ENCODE measurements at regions not wholly inside any gene's neighbourhood (a gene's known extent, or its start where the extent isn't known, plus 50 kb on each side); places are given as distances from the start of the nearest gene placed in this dataset.

GRCh38 chr1:82446236-82446635 is 645.5 kb downstream of the ADGRL2 start:
- H3K4me1 ChIP-seq (ENCODE audit: insufficient read depth, low read length, severe bottlenecking): no peaks in the 10 kb centered on the region
- TF ChIP-seq EZH2 (IDR thresholded peaks at IDR 0.05; ENCODE audit: borderline replicate concordance, low read length) (no peak), CTCF (IDR thresholded peaks at IDR 0.05; ENCODE audit: low read length) (no peak)
- H3K9me3 ChIP-seq (ENCODE audit: low read length): no peaks in the 10 kb centered on the region
- H4K20me1 ChIP-seq (ENCODE audit: insufficient read depth, low read length): no peaks in the 10 kb centered on the region
- no peaks in the 10 kb centered on the region for H3K9me2 ChIP-seq (ENCODE audit: low read depth, low read length)
- H3K79me2 ChIP-seq (ENCODE audit: insufficient read depth, low read length): no peaks in the 10 kb centered on the region
- H3K36me3 ChIP-seq (ENCODE audit: insufficient read depth, low read length): no peaks in the 10 kb centered on the region
- H3K4me3 ChIP-seq (ENCODE audit: low read depth, low read length, poor library complexity, severe bottlenecking): no peak overlapping the region
- no peak overlapping the region for H3K9ac ChIP-seq (ENCODE audit: low read length)
- no peaks in the 10 kb centered on the region for H3F3A ChIP-seq (ENCODE audit: insufficient read depth, low read length)
- H3K27me3 ChIP-seq (ENCODE audit: insufficient read depth, low read length): no peaks in the 10 kb centered on the region
- H2AFZ ChIP-seq (ENCODE audit: low read length): no peak overlapping the region
- no peak overlapping the region for H3K4me2 ChIP-seq (ENCODE audit: low read length)
- no peak overlapping the region for H3K27ac ChIP-seq (ENCODE audit: low read depth, low read length, poor library complexity, severe bottlenecking)

- Histone ChIP-seq H3K27me3 (ENCODE audit: insufficient read depth, low read length) (no peaks in the 10 kb centered on the region), H3K79me2 (ENCODE audit: insufficient read depth, low read length) (no peaks in the 10 kb centered on the region), H3K9me2 (ENCODE audit: low read depth, low read length) (no peaks in the 10 kb centered on the region), H4K20me1 (ENCODE audit: insufficient read depth, low read length) (no peaks in the 10 kb centered on the region), H3K27ac (ENCODE audit: low read depth, low read length, poor library complexity, severe bottlenecking) (no peak overlapping the region), H3K9me3 (ENCODE audit: low read length) (no peaks in the 10 kb centered on the region), H3K4me2 (ENCODE audit: low read length) (no peak overlapping the region), H3K36me3 (ENCODE audit: insufficient read depth, low read length) (no peaks in the 10 kb centered on the region), H3K4me3 (ENCODE audit: low read depth, low read length, poor library complexity, severe bottlenecking) (no peak overlapping the region), H3K4me1 (ENCODE audit: insufficient read depth, low read length, severe bottlenecking) (no peaks in the 10 kb centered on the region), H3F3A (ENCODE audit: insufficient read depth, low read length) (no peaks in the 10 kb centered on the region), H3K9ac (ENCODE audit: low read length) (no peak overlapping the region), H2AFZ (ENCODE audit: low read length) (no peak overlapping the region)
- no peak for TF ChIP-seq EZH2 (IDR thresholded peaks at IDR 0.05; ENCODE audit: borderline replicate concordance, low read length)
- TF ChIP-seq CTCF (IDR thresholded peaks at IDR 0.05; ENCODE audit: low read length): no peak
Measured at GRCh38 chr1:82445827-82446226, 645.1 kb downstream of the ADGRL2 start.

- H2AFZ ChIP-seq (ENCODE audit: low read length): no peak overlapping the region
- no peaks in the 10 kb centered on the region for H4K20me1 ChIP-seq (ENCODE audit: insufficient read depth, low read length)
- H3K36me3 ChIP-seq (ENCODE audit: insufficient read depth, low read length): no peaks in the 10 kb centered on the region
Measured at GRCh38 chr1:82445132-82445531, 644.4 kb downstream of the ADGRL2 start.

More at GRCh38 chr1:82445132-82445531, 644.4 kb downstream of the ADGRL2 start:
- Histone ChIP-seq H3F3A (ENCODE audit: insufficient read depth, low read length) (no peaks in the 10 kb centered on the region), H3K4me1 (ENCODE audit: insufficient read depth, low read length, severe bottlenecking) (no peaks in the 10 kb centered on the region), H3K9me3 (ENCODE audit: low read length) (no peaks in the 10 kb centered on the region), H3K27me3 (ENCODE audit: insufficient read depth, low read length) (no peaks in the 10 kb centered on the region), H3K9me2 (ENCODE audit: low read depth, low read length) (no peaks in the 10 kb centered on the region), H3K4me2 (ENCODE audit: low read length) (no peak overlapping the region), H3K9ac (ENCODE audit: low read length) (no peak overlapping the region), H3K79me2 (ENCODE audit: insufficient read depth, low read length) (no peaks in the 10 kb centered on the region), H3K4me3 (ENCODE audit: low read depth, low read length, poor library complexity, severe bottlenecking) (no peak overlapping the region), H3K27ac (ENCODE audit: low read depth, low read length, poor library complexity, severe bottlenecking) (no peak overlapping the region)
- TF ChIP-seq EZH2 (IDR thresholded peaks at IDR 0.05; ENCODE audit: borderline replicate concordance, low read length): no peak
- no peak for TF ChIP-seq CTCF (IDR thresholded peaks at IDR 0.05; ENCODE audit: low read length)
